Breast epithelium (tissue), 3 donors: ENCODE measurements at regions not wholly inside any gene's neighbourhood (a gene's known extent, or its start where the extent isn't known, plus 50 kb on each side); places are given as distances from the start of the nearest gene placed in this dataset.

ENCODE experiments used
- CTCF ChIP-seq, 3 donors: fragments of 450-650 bp; IDR thresholded peaks; one replicate each; pipeline ENCODE4 v1.5.1; 2016 to 2017; ENCODE audit warnings: antibody characterized with exemption in 3 of 3, mild to moderate bottlenecking in 3 of 3, moderate library complexity in 3 of 3
- POLR2A ChIP-seq: fragments of 450-650 bp; IDR thresholded peaks from one replicate; pipeline ENCODE4 v1.6.1; 2016; ENCODE audit warnings: antibody characterized with exemption, mild to moderate bottlenecking, moderate library complexity
- POLR2AphosphoS5 ChIP-seq, 3 donors: sonication (generic); formaldehyde crosslinking; IDR thresholded peaks; one replicate each; pipeline ENCODE4 v1.6.1; 2017; ENCODE audit warnings: antibody characterized with exemption in 3 of 3

DNA sequence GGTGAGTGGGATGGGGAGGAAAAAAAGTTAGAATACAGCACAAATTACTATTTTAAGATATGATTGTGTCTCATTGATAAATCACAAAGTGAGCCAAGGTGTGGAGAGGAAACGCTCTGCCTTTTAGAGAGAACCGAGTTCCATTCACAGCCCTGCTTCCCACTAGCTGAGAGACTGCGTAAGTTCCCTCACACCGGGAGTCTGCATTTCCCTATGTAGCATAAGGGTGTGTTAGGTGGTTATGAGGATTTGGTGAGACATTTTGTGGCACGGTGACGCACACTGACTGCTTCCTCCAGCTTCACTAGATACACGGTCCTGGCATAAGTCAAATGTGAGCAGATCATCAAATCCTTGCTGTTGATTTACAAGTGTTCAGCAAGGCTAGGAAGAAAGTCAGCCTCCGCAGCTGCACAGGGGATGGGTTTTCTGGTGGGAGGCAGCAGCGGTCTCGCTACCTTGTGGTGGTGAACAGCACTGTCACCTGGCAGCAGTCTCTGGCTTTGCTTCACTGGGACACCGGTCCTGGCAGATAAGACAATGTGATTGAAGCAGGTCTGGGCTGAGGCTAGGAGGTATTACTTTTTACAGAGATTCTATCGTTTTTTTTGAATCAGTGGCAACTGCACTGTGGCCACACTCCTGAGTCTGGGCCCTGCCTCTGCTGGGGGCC, 312.2 kb upstream of the B3GAT1 start:
- TF ChIP-seq POLR2A: no peak
- TF ChIP-seq CTCF (IDR thresholded peaks at IDR 0.05): no peak
- no peak for TF ChIP-seq POLR2AphosphoS5 (IDR thresholded peaks at IDR 0.05)
